HCT116 (cell line): ENCODE measurements at regions not wholly inside any gene's neighbourhood (a gene's known extent, or its start where the extent isn't known, plus 50 kb on each side); places are given as distances from the start of the nearest gene placed in this dataset.
"Not testable (repeated sequence)": the region's sequence is repeated elsewhere in the genome, so short reads cannot be mapped to it uniquely, and the experiment has no call there.

Experiments
- ATAC-seq: fragments of 200-7000 bp; cut with Tn5 transposase; 2 replicates; pipeline ENCODE4 v1.9.1; 2020; ENCODE audit warnings: mild to moderate bottlenecking, moderate library complexity
- BruUV-seq: library from RNA; stranded (reverse); fragments of 400-500 nt; replicated peaks from 2 replicates; lab custom pipeline; 2021; lab: Mats Ljungman, UMichigan
- CTCF ChIA-PET: fragments of 300-600 bp; sonication (Branson Sonifier 250); formaldehyde crosslinking; loops from one replicate; lab custom pipeline; 2021; ENCODE audit warnings: antibody characterized with exemption; lab: Charles Lee
- POLR2A ChIA-PET: fragments of 300-600, 350-600 bp; sonication (Branson Sonifier 250); formaldehyde crosslinking; loops from one replicate; lab custom pipeline; 2021; ENCODE audit warnings: antibody characterized with exemption; lab: Charles Lee
- RAD21 ChIA-PET, 2 experiments: fragments of 300-600 bp; sonication (Branson Sonifier 250); formaldehyde crosslinking; loops; one replicate each; lab custom pipeline; 2023; ENCODE audit warnings: low total read pairs in 2 of 2; ENCODE audit not compliant: uncharacterized antibody in 2 of 2, unreplicated experiment in 2 of 2, low non-redundant PET in 1 of 2; lab: Charles Lee
- DNase-seq: peaks from one replicate; pipeline ENCODE4 v3.0.0-alpha.2; 2010; ENCODE audit warnings: low read depth, low spot score
- H2AFZ ChIP-seq: fragments of 200-600 bp; shearing (Covaris generic), sonication (generic); 2 replicates; pipeline ENCODE4 v1.6.1; 2017; ENCODE audit warnings: low read depth, mixed run types, mixed read lengths, antibody characterized with exemption, low read length; ENCODE audit not compliant: poor library complexity, severe bottlenecking
- H3K27ac ChIP-seq: 2 replicates; pipeline ENCODE4 v1.5.1; 2012; ENCODE audit warnings: low read depth, low read length
- H3K27me3 ChIP-seq: fragments of 200-600 bp; sonication (generic); 2 replicates; pipeline ENCODE4 v1.6.1; 2016; ENCODE audit warnings: mixed run types, low read length, mixed read lengths; ENCODE audit not compliant: insufficient read depth
- H3K36me3 ChIP-seq, 2 experiments: fragments of 200-500 bp in 1 of 2; fragments of 200-600 bp in 1 of 2; sonication (Bioruptor generic) in 1 of 2; sonication (generic) in 1 of 2; 2 replicates each; pipeline versions ENCODE4 v1.5.1 to v1.6.1; 2014 to 2016; ENCODE audit warnings: low read length in 2 of 2, inconsistent platforms in 1 of 2, mixed read lengths in 1 of 2, mixed run types in 1 of 2; ENCODE audit not compliant: insufficient read depth in 2 of 2, control insufficient read depth in 1 of 2
- H3K4me1 ChIP-seq, 2 experiments: fragments of 200-600 bp in 1 of 2; sonication (generic) in 1 of 2; 2 replicates each; pipeline versions ENCODE4 v1.5.1 to v1.6.1; 2012 to 2017; ENCODE audit warnings: low read length in 2 of 2, inconsistent platforms in 1 of 2, mild to moderate bottlenecking in 1 of 2, mixed read lengths in 1 of 2, mixed run types in 1 of 2, moderate library complexity in 1 of 2; ENCODE audit not compliant: insufficient read depth in 2 of 2, control insufficient read depth in 1 of 2
- H3K4me2 ChIP-seq: fragments of 200-600 bp; sonication (generic); 2 replicates; pipeline ENCODE4 v1.6.1; 2017; ENCODE audit warnings: mixed run types, low read length, mixed read lengths
- H3K4me3 ChIP-seq, 2 experiments: fragments of 200-600 bp in 1 of 2; sonication (generic) in 1 of 2; replicated peaks in 1 of 2; 2 replicates each; pipeline ENCODE4 v1.5.1; 2011 to 2016; ENCODE audit warnings: low read length in 2 of 2, control low read depth in 1 of 2, low read depth in 1 of 2, mild to moderate bottlenecking in 1 of 2, mixed read lengths in 1 of 2, mixed run types in 1 of 2
- H3K79me2 ChIP-seq: fragments of 200-600 bp; sonication (generic); 2 replicates; pipeline ENCODE4 v1.6.1; 2017; ENCODE audit warnings: mild to moderate bottlenecking, mixed run types, low read length, moderate library complexity, mixed read lengths; ENCODE audit not compliant: insufficient read depth
- H3K9ac ChIP-seq: fragments of 200-600 bp; sonication (generic); 2 replicates; pipeline ENCODE4 v1.6.1; 2016; ENCODE audit warnings: low read length, mixed read lengths
- H3K9me2 ChIP-seq: fragments of 200-600 bp; sonication (generic), shearing (Covaris generic); 2 replicates; pipeline ENCODE4 v1.6.1; 2017; ENCODE audit warnings: mixed run types, mild to moderate bottlenecking, moderate library complexity; ENCODE audit not compliant: insufficient read depth
- H3K9me3 ChIP-seq, 2 experiments: fragments of 200-500 bp in 1 of 2; fragments of 200-600 bp in 1 of 2; sonication (Bioruptor generic) in 1 of 2; sonication (generic) in 1 of 2; 2 replicates each; pipeline ENCODE4 v1.6.1; 2014 to 2017; ENCODE audit warnings: low read length in 2 of 2, mixed read lengths in 2 of 2, inconsistent platforms in 1 of 2, low read depth in 1 of 2, mild to moderate bottlenecking in 1 of 2, mixed run types in 1 of 2, moderate library complexity in 1 of 2; ENCODE audit not compliant: control insufficient read depth in 1 of 2, insufficient read depth in 1 of 2
- H4K20me1 ChIP-seq: fragments of 200-600 bp; sonication (generic), shearing (Covaris generic); 2 replicates; pipeline ENCODE4 v1.6.1; 2017; ENCODE audit warnings: mixed run types, mild to moderate bottlenecking, moderate library complexity; ENCODE audit not compliant: insufficient read depth
- ATF3 ChIP-seq: IDR thresholded peaks from 2 replicates; pipeline ENCODE4 v1.6.1; 2012
- CBX3 ChIP-seq: IDR thresholded peaks from 2 replicates; pipeline ENCODE4 v1.6.1; 2012; ENCODE audit warnings: low read depth
- POLR2A ChIP-seq: IDR thresholded peaks from 2 replicates; pipeline ENCODE4 v1.7.0; 2011; ENCODE audit warnings: borderline replicate concordance; ENCODE audit not compliant: insufficient read depth, insufficient read length; ENCODE audit errors: extremely low read depth
- POLR2AphosphoS5 ChIP-seq: IDR thresholded peaks from 2 replicates; pipeline ENCODE4 v1.6.1; 2011; ENCODE audit warnings: mild to moderate bottlenecking, low read depth, low read length, moderate library complexity
- SRF ChIP-seq: IDR thresholded peaks from 2 replicates; pipeline ENCODE4 v1.6.1; 2012; ENCODE audit warnings: low read depth
- intact Hi-C: fragments of 100-400 bp; cut with micrococcal nuclease; formaldehyde crosslinking; loops from 2 replicates; pipeline ENCODE4 v1.10.0; 2022
- TF ChIP-seq, protein P1 (sequence below), 3 experiments: fragments of 200-600 bp in 1 of 3; sonication (generic) in 1 of 3; IDR thresholded peaks in 2 of 3; conservative IDR thresholded peaks in 1 of 3; 2 replicates each; pipeline ENCODE4 v1.5.1; 2012 to 2017; ENCODE audit warnings: low read depth in 2 of 3, low read length in 2 of 3, antibody characterized with exemption in 1 of 3, borderline replicate concordance in 1 of 3, control low read depth in 1 of 3, mild to moderate bottlenecking in 1 of 3, mixed read lengths in 1 of 3, mixed run types in 1 of 3, moderate library complexity in 1 of 3; ENCODE audit not compliant: insufficient read depth in 1 of 3
- TF ChIP-seq, protein P2 (sequence below): IDR thresholded peaks from 2 replicates; pipeline ENCODE4 v1.6.1; 2011; ENCODE audit warnings: mild to moderate bottlenecking, low read length, moderate library complexity; ENCODE audit not compliant: insufficient replicate concordance; ENCODE audit errors: extremely low read depth

GRCh38 chr6:8165008-8165407, 62.7 kb upstream of the EEF1E1 start:
- CTCF ChIA-PET, POLR2A ChIA-PET, H3K4me1 ChIP-seq, H3K27ac ChIP-seq, H3K4me3 ChIP-seq, H3K36me3 ChIP-seq, H3K9ac ChIP-seq, ATAC-seq, H3K27me3 ChIP-seq, DNase-seq, RAD21 ChIA-PET, H3K9me2 ChIP-seq, intact Hi-C loops, H3K79me2 ChIP-seq, BruUV-seq, H2AFZ ChIP-seq, H4K20me1 ChIP-seq, H3K4me2 ChIP-seq, H3K9me3 ChIP-seq: not testable (repeated sequence)

DNA sequence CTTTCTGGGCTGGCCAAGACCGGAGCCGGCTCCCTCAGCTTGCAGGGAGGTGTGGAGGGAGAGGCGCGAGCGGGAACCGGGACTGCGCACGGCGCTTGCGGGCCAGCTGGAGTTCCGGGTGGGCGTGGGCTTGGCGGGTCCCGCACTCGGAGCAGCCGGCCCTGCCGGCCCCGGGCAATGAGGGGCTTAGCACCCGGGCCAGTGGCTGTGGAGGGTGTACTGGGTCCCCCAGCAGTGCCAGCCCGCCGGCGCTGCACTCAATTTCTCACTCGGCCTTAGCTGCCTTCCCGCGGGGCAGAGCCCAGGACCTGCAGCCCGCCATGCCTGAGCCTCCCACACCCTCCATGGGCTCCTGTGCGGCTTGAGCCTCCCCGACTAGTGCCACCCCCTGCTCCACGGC, 61.9 kb upstream of the EEF1E1 start:
- POLR2A ChIA-PET: not testable (repeated sequence)

GRCh38 chr6:8159966-8160365, 57.6 kb upstream of the EEF1E1 start:
- Histone ChIP-seq H3K9ac (no peak overlapping the region), H3K27ac (no peak overlapping the region), H3K27me3 (no peaks in the 10 kb centered on the region), H3K9me3 (0 out of 4 replicates have a peak, but pooled peaks cover 0 to 3% of the 10 kb centered on the region in 2 experiments), H3K4me1 (no peaks in the 10 kb centered on the region), H3K9me2 (no peaks in the 10 kb centered on the region), H3K36me3 (no peaks in the 10 kb centered on the region), H2AFZ (no peak overlapping the region), H3K79me2 (no peaks in the 10 kb centered on the region), H4K20me1 (no peaks in the 10 kb centered on the region), H3K4me3 (no peak overlapping the region), H3K4me2 (no peak overlapping the region)
- ChIA-PET RAD21 (no interaction called here), CTCF (no interaction called here), POLR2A (no interaction called here)
- no peak for ATAC-seq
- intact Hi-C loops: no loop called here
- BruUV-seq: no TSS peak
- DNase-seq: no peak
- no peak for TF ChIP-seq CBX3
- TF ChIP-seq ATF3: no peak
- TF ChIP-seq, protein P1, sequence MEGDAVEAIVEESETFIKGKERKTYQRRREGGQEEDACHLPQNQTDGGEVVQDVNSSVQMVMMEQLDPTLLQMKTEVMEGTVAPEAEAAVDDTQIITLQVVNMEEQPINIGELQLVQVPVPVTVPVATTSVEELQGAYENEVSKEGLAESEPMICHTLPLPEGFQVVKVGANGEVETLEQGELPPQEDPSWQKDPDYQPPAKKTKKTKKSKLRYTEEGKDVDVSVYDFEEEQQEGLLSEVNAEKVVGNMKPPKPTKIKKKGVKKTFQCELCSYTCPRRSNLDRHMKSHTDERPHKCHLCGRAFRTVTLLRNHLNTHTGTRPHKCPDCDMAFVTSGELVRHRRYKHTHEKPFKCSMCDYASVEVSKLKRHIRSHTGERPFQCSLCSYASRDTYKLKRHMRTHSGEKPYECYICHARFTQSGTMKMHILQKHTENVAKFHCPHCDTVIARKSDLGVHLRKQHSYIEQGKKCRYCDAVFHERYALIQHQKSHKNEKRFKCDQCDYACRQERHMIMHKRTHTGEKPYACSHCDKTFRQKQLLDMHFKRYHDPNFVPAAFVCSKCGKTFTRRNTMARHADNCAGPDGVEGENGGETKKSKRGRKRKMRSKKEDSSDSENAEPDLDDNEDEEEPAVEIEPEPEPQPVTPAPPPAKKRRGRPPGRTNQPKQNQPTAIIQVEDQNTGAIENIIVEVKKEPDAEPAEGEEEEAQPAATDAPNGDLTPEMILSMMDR (IDR thresholded peaks at IDR 0.05 in 2 of 3, conservative IDR thresholded peaks at IDR 0.05 in 1 of 3; ENCODE audit: borderline replicate concordance in 1 of 3, insufficient read depth in 1 of 3, low read depth in 2 of 3, low read length in 2 of 3): no peak
- no peak for TF ChIP-seq POLR2A
- TF ChIP-seq, protein P2, sequence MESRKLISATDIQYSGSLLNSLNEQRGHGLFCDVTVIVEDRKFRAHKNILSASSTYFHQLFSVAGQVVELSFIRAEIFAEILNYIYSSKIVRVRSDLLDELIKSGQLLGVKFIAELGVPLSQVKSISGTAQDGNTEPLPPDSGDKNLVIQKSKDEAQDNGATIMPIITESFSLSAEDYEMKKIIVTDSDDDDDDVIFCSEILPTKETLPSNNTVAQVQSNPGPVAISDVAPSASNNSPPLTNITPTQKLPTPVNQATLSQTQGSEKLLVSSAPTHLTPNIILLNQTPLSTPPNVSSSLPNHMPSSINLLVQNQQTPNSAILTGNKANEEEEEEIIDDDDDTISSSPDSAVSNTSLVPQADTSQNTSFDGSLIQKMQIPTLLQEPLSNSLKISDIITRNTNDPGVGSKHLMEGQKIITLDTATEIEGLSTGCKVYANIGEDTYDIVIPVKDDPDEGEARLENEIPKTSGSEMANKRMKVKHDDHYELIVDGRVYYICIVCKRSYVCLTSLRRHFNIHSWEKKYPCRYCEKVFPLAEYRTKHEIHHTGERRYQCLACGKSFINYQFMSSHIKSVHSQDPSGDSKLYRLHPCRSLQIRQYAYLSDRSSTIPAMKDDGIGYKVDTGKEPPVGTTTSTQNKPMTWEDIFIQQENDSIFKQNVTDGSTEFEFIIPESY: no peak
- no peak for TF ChIP-seq POLR2AphosphoS5
- TF ChIP-seq SRF: no peak

More for the DNA sequence above, 61.9 kb upstream of the EEF1E1 start:
- H4K20me1 ChIP-seq, H3K9me3 ChIP-seq, H3K9ac ChIP-seq, H3K4me2 ChIP-seq, ATAC-seq, intact Hi-C loops, RAD21 ChIA-PET, H3K9me2 ChIP-seq, H3K27ac ChIP-seq, H3K4me3 ChIP-seq, CTCF ChIA-PET, H3K36me3 ChIP-seq, H3K79me2 ChIP-seq, DNase-seq, H3K4me1 ChIP-seq, H2AFZ ChIP-seq, H3K27me3 ChIP-seq, BruUV-seq: not testable (repeated sequence)
